ENCODE measurements at regions not wholly inside any gene's neighbourhood (a gene's known extent, or its start where the extent isn't known, plus 50 kb on each side); places are given as distances from the start of the nearest gene placed in this dataset.
"Not testable (repeated sequence)": the region's sequence is repeated elsewhere in the genome, so short reads cannot be mapped to it uniquely, and the experiment has no call there.

DNA sequence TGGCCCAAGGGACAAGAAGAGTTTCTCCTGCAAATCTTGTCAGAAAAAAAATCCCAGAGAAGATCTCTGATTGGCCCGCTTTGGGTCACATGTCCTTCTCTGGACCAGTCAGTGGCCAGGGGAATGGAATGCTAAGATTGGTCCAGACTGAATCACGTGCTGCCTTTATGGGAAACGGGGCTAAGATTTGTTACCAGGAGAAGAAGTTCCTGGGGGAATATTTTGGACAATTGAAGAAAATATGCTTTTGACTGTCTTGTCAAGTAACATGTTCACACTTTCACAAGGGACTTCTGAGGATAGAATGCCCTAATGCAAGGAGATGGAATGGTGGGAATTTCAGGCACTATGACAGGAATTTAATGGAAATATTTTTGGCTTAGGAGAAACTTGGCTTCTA lies 74.1 kb upstream of the SH3PXD2B start:
- DNase-seq (ENCODE audit: low read depth), result no peak

GRCh38 chr5:172527559-172527958 lies 73.2 kb upstream of the SH3PXD2B start:
- DNase-seq (ENCODE audit: low read depth), result no peak

- no peak for DNase-seq (ENCODE audit: low read depth)
Measured at GRCh38 chr5:172525996-172526360, 71.7 kb upstream of the SH3PXD2B start.

- no peak for DNase-seq (ENCODE audit: low read depth)
Measured at GRCh38 chr5:172525307-172525995, 71.1 kb upstream of the SH3PXD2B start.

- DNase-seq (ENCODE audit: low read depth), result no peak
Measured at GRCh38 chr5:172524573-172525021, 70.3 kb upstream of the SH3PXD2B start.

GRCh38 chr5:172523146-172523745 lies 68.9 kb upstream of the SH3PXD2B start:
- no peak for DNase-seq (ENCODE audit: low read depth)

DNA sequence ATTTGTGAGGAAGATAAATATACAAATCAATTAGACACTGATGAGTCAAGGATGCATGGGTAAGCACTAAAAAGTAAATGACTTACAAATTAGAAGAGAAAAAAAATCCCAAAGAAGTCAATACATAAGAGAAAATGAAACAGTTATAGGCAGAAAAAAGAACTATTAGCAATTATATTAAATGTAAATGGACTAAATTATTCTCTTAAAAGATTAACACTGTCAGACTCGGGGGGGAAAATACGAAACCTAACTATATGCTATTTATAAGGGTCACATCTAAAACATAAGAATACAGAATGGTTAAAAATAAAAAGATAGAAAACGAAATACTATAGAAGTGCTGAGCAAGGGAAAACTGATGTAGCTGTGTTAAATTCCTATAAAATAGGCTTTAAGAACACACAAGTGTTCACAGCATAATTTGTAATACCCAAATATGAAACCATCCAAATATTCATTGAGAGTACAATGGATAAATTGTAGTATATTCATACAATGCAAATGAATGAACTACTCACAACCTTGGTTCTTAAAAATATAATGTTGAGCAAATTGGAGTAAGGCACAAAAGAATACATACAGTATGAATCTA lies 67.1 kb upstream of the SH3PXD2B start:
- no peak for DNase-seq (ENCODE audit: low read depth)

GRCh38 chr5:172511952-172512351 lies 57.6 kb upstream of the SH3PXD2B start:
- DNase-seq (ENCODE audit: low read depth), result no peak

- no peak for DNase-seq (ENCODE audit: low read depth)
Measured at GRCh38 chr5:172509405-172509781, 55.1 kb upstream of the SH3PXD2B start.

DNA sequence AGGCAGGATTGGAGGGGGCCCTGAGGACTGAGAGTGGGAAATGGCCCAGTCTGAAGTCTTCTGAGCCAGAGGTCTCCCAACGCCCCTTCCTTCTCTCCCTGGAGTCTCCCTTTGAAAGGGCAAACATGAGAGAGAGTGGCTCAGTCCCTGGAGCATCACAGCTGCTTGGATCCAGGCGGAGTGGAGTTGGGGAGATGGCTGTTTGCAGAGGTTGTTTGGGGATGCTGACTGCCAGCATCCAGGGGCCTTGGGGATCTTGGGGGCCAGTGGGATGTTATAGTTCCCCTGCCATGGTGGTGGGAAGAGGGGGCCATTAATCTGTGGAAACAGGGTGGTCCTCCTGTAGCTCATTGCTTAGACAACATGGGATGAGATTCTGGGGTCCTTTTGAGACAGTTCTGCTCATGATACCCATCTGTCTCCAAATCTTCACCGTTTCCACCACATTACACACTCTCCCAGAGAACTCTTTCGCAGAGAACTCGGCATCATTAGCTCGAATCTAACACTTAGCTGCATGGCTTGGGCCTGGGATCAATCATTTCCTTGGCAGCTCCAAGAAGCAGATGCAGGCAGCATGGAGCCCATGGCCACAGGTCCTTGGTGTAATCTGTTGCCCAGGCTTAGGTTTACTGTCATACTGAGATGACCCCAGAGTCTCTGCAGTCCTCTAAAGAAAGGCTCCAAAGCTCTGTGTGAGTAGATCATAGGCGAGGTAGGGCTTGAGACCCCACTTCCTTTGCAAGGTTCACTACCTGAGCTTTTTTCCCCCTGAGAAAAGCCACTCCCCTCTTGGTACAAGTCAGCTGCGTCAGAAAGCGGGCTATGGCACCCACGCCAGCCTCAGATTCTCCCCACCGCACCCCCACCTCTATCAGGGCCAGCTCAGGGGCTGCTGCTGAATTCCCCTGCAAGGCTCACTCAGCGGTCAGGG lies 54.4 kb upstream of the SH3PXD2B start:
- no peak for DNase-seq (ENCODE audit: low read depth)

- DNase-seq (ENCODE audit: low read depth), result not testable (repeated sequence)
Measured at GRCh38 chr5:172507485-172507884, 53.2 kb upstream of the SH3PXD2B start.

DNA sequence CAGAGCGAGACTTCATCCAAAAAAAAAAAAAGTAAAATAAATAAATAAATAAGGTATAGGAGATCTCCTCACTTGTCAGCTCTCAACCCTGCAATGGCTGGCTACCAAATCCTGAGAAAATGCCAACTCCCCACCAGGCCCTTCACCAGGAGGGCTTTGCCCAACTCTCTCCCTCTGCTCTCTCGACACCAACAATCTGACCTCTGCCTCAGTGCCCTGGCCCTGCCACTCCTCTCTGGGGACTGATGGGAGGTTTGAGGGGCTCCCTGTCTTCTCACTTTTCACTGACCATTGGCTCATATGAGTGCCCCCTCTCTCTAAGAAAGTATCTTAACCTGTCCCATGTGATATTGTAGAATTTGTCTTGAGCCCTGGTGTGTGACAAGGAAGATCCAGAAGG lies 52.6 kb upstream of the SH3PXD2B start:
- no peak for DNase-seq (ENCODE audit: low read depth)

DNA sequence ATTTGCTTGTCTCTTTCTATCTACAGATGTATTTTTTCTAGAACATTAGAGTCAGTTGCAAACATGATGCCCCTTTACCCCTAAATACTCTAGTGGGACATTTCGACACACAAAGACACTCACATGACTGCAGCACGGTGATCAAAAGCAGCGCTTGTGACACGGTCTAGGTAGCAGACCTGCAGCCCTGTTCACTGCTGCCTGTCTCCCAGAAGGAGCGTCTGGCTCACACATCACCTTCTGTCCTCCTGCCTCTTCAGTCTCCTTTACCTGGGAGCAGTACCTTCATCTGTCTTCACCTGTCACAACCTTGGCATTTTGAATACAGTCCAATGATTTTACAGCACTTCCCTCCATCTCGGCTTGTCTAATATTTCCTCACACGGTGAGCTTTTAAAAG lies 51.9 kb upstream of the SH3PXD2B start:
- DNase-seq (ENCODE audit: low read depth), result no peak

DNA sequence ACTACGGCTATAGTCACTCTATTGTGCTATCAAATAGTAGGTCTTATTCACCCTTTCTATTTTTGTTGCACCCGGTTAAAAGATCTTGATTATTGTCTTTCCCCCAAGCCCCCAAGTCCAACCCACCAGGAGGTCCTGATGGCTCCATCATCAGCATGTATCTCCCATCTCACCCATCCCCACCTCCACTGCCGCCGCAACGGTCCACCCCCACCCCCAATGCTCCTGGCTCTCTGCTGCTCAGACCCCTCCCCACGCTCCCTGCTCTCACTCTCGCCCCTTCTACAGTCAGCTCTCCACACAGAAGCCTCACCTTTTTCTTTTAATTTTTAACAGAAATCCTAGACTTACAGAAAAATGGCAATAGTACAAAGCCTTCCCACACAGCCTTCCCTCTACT lies 51.5 kb upstream of the SH3PXD2B start:
- DNase-seq (ENCODE audit: low read depth), result no peak

DNA sequence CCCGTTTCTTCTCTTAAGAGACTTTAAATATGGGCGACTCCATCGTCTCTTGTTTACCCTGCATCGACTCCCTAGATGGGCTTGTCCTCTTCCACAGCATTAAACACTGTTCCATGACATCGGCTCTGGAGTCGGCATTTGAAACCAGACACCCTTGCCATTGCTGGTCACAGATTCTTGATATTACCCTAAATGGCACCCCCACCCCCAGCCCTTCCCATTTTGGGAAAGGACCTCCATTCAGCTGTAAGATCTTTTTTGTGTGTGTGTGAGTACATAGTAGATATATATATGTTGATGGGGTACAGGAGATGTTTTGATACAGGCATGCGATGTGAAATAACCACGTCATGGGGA lies 51.1 kb upstream of the SH3PXD2B start:
- no peak for DNase-seq (ENCODE audit: low read depth)

GRCh38 chr5:172504701-172505402 lies 50.5 kb upstream of the SH3PXD2B start:
- DNase-seq (ENCODE audit: low read depth), result no peak

- no peak for DNase-seq (ENCODE audit: low read depth)
Measured at GRCh38 chr5:172503925-172504700, 49.8 kb upstream of the SH3PXD2B start.
